ENCODE measurements at regions not wholly inside any gene's neighbourhood (a gene's known extent, or its start where the extent isn't known, plus 50 kb on each side); places are given as distances from the start of the nearest gene placed in this dataset.

DNA sequence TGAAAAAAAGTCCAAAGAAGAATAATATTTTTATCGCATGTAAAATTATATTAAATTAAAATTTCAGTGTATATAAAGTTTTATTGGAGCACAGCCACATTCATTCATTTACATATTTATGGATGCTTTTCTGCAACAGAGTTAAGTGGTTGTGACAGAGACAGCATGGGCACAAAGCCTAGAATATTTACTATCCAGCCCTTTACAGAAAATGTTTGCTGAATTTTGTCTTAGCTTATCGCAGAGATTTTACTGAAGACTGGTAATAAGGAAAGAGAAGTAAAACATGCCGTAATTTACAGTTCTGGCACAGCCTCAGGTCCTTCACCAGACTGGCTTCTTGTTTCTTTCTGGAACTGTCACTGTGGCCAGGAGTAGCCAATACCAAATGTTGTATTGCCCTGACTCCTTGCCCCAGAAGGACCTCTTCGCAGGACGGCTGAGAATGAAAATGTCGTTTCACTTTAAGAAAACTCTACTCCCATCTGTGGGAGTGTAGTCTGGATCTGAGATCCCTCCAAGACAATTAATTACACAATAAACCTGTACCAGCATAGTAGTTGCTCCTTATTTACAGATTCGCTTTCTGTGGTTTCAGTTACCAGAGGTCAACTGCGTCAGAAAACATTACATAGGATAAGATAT lies 94.9 kb upstream of the GOT2 start:
- Histone ChIP-seq H3K9me2 (replicated peaks; ENCODE audit: control insufficient read depth, low read length) (no peaks in the 10 kb centered on the region), H3K27me3 (ENCODE audit: control insufficient read depth, low read length) (no peaks in the 10 kb centered on the region), H3K79me2 (ENCODE audit: control insufficient read depth, low read length) (no peaks in the 10 kb centered on the region), H3K9me3 (ENCODE audit: control insufficient read depth, insufficient read depth, low read length) (no peaks in the 10 kb centered on the region), H3K4me1 (ENCODE audit: control insufficient read depth, low read length) (no peaks in the 10 kb centered on the region), H3K27ac (ENCODE audit: low read depth, low read length) (no peak overlapping the region), H3K4me3 (ENCODE audit: low read length) (no peak overlapping the region), H3K36me3 (ENCODE audit: control insufficient read depth, low read length) (no peaks in the 10 kb centered on the region), H4K20me1 (ENCODE audit: control insufficient read depth, insufficient read depth, low read depth, low read length) (no peaks in the 10 kb centered on the region), H3K4me2 (ENCODE audit: low read length) (no peak overlapping the region), H3F3A (ENCODE audit: control insufficient read depth, insufficient read depth) (no peaks in the 10 kb centered on the region)
- no peak for TF ChIP-seq EZH2phosphoT487 (IDR thresholded peaks at IDR 0.05; ENCODE audit: borderline replicate concordance, low read length)
- TF ChIP-seq, protein P1, sequence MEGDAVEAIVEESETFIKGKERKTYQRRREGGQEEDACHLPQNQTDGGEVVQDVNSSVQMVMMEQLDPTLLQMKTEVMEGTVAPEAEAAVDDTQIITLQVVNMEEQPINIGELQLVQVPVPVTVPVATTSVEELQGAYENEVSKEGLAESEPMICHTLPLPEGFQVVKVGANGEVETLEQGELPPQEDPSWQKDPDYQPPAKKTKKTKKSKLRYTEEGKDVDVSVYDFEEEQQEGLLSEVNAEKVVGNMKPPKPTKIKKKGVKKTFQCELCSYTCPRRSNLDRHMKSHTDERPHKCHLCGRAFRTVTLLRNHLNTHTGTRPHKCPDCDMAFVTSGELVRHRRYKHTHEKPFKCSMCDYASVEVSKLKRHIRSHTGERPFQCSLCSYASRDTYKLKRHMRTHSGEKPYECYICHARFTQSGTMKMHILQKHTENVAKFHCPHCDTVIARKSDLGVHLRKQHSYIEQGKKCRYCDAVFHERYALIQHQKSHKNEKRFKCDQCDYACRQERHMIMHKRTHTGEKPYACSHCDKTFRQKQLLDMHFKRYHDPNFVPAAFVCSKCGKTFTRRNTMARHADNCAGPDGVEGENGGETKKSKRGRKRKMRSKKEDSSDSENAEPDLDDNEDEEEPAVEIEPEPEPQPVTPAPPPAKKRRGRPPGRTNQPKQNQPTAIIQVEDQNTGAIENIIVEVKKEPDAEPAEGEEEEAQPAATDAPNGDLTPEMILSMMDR (IDR thresholded peaks at IDR 0.05; ENCODE audit: low read depth, low read length, poor library complexity, severe bottlenecking) = no peak

DNA sequence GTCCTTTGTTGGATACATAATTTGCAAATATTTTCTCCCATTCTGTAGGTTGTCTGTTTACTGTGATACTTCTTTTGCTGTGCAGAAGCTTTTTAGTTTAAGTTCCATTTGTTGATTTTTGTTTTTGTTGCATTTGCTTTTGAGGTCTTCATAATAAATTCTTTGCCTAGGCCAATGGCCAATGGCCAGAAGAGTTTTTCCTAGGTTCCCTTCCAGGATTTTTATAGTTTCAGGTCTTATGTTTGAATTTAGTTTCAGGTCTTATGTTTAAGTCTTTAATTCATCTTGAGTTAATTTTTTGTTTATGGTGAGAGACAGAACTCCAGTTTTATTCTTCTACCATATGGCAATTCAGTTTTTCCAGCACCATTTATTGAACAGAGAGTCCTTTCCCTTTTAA lies 90.1 kb upstream of the GOT2 start:
- no peak for TF ChIP-seq EZH2phosphoT487 (IDR thresholded peaks at IDR 0.05; ENCODE audit: borderline replicate concordance, low read length)
- TF ChIP-seq, protein P1 (IDR thresholded peaks at IDR 0.05; ENCODE audit: low read depth, low read length, poor library complexity, severe bottlenecking) = no peak
- no peaks in the 10 kb centered on the region for H3K9me2 ChIP-seq (replicated peaks; ENCODE audit: control insufficient read depth, low read length)
- H3K27me3 ChIP-seq (ENCODE audit: control insufficient read depth, low read length) = no peaks in the 10 kb centered on the region
- H3K9me3 ChIP-seq (ENCODE audit: control insufficient read depth, insufficient read depth, low read length) = no peaks in the 10 kb centered on the region
- H4K20me1 ChIP-seq (ENCODE audit: control insufficient read depth, insufficient read depth, low read depth, low read length) = no peaks in the 10 kb centered on the region
- no peak overlapping the region for H3K27ac ChIP-seq (ENCODE audit: low read depth, low read length)
- no peaks in the 10 kb centered on the region for H3K79me2 ChIP-seq (ENCODE audit: control insufficient read depth, low read length)
- H3K36me3 ChIP-seq (ENCODE audit: control insufficient read depth, low read length) = no peaks in the 10 kb centered on the region
- no peaks in the 10 kb centered on the region for H3K4me1 ChIP-seq (ENCODE audit: control insufficient read depth, low read length)
- H3F3A ChIP-seq (ENCODE audit: control insufficient read depth, insufficient read depth) = no peaks in the 10 kb centered on the region
- no peak overlapping the region for H3K4me3 ChIP-seq (ENCODE audit: low read length)
- no peak overlapping the region for H3K4me2 ChIP-seq (ENCODE audit: low read length)

DNA sequence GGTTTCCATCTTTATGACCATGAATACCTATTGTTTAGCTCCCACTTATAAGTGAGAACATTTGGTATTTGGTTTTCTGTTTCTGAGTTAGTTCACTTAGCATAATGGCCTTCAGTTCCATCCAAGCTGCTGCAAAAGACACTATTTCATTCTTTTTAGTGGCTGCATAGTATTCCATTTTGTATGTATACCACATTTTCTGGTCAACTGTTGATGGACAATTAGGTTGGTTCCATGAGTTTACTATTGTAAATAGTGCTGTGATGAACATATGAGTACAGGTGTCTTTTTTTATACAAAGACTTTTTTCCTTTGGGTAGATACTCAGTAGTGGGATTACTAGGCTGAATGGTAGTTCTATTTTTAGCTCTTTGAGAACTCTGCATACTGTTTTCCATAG lies 87.8 kb upstream of the GOT2 start:
- Histone ChIP-seq H3K79me2 (ENCODE audit: control insufficient read depth, low read length) (no peaks in the 10 kb centered on the region), H3K4me3 (ENCODE audit: low read length) (no peak overlapping the region), H3K36me3 (ENCODE audit: control insufficient read depth, low read length) (no peaks in the 10 kb centered on the region), H3K27me3 (ENCODE audit: control insufficient read depth, low read length) (no peaks in the 10 kb centered on the region), H3K9me2 (replicated peaks; ENCODE audit: control insufficient read depth, low read length) (no peaks in the 10 kb centered on the region), H4K20me1 (ENCODE audit: control insufficient read depth, insufficient read depth, low read depth, low read length) (no peaks in the 10 kb centered on the region), H3K4me2 (ENCODE audit: low read length) (no peak overlapping the region), H3K27ac (ENCODE audit: low read depth, low read length) (no peak overlapping the region), H3K4me1 (ENCODE audit: control insufficient read depth, low read length) (no peaks in the 10 kb centered on the region), H3F3A (ENCODE audit: control insufficient read depth, insufficient read depth) (no peaks in the 10 kb centered on the region), H3K9me3 (ENCODE audit: control insufficient read depth, insufficient read depth, low read length) (no peaks in the 10 kb centered on the region)
- no peak for TF ChIP-seq EZH2phosphoT487 (IDR thresholded peaks at IDR 0.05; ENCODE audit: borderline replicate concordance, low read length)
- TF ChIP-seq, protein P1 (IDR thresholded peaks at IDR 0.05; ENCODE audit: low read depth, low read length, poor library complexity, severe bottlenecking) = no peak

Measured in DOHH2 (cell line).